HG03520 (cell line): ENCODE measurements at regions not wholly inside any gene's neighbourhood (a gene's known extent, or its start where the extent isn't known, plus 50 kb on each side); places are given as distances from the start of the nearest gene placed in this dataset.
"Not testable (repeated sequence)": the region's sequence is repeated elsewhere in the genome, so short reads cannot be mapped to it uniquely, and the experiment has no call there.

ENCODE experiments used
- ATAC-seq: cut with Tn5 transposase; IDR thresholded peaks from one replicate; pipeline ENCODE4 v1.9.1; 2021; ENCODE audit warnings: mild to moderate bottlenecking, moderate library complexity; ENCODE audit not compliant: unreplicated experiment

DNA sequence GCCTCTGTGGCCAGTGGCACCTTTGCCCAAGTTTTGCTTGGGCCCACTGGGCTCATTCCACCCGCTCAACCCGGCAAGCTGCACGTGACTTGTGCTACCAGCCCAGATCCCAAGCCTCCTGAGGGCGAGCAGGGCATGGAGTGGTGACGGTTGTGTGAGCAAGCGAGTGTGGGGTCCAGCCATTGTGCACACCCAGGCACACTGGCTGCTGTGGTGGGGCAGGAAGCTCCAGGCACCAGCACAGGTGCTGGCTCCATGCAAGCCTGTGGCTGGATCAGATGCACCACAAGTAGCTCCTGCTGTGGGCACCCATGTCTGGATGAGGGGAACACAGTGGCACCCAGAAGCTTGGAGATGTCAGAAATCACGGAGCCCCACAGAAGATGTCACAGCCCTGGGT is 557.0 kb upstream of the GNPDA2 start:
- ATAC-seq, result no peak

DNA sequence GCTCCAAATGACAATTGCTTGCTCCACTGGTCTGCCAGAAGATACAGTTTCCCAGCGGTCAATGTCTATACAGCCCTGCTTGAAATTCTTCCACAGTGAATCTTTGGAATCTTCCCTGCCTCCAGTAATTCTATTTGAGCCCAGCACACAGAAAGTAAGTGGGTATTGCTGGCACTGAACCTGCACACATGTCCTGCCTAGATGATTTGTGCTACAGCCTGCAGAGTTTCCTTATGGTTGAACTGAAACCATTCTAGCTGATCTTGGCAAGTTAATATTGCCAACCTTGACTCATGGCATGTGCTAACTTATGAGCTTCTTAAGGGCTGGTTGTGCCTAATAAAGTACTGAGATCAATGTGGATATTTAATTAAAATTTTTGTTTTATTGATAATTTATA is 553.8 kb upstream of the GNPDA2 start:
- ATAC-seq, result no peak

GRCh38 chr4:45275862-45276261 is 549.5 kb upstream of the GNPDA2 start:
- ATAC-seq, result no peak

DNA sequence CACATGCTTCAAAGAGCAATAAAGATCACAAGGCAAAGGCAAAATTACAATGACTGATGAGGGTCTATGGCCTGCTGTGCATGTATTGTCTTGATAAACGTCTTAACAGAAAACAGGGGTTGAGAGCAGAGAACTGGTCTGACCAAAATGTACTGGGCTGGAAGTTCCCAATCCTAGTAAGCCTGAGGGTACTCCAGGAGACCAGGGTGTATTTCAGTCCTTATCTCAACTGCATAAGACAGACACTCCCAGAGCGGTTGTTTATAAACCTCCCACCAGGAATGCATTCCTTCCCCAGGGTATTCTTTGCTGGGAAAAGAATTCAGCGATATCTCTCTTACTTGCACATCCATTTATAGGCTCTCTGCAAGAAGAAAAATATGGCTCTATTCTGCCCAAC is 521.8 kb upstream of the GNPDA2 start:
- not testable (repeated sequence) for ATAC-seq

GRCh38 chr4:45241976-45242375 is 515.6 kb upstream of the GNPDA2 start:
- no peak for ATAC-seq

- no peak for ATAC-seq
Observed at GRCh38 chr4:45229206-45229605, 502.9 kb upstream of the GNPDA2 start.

DNA sequence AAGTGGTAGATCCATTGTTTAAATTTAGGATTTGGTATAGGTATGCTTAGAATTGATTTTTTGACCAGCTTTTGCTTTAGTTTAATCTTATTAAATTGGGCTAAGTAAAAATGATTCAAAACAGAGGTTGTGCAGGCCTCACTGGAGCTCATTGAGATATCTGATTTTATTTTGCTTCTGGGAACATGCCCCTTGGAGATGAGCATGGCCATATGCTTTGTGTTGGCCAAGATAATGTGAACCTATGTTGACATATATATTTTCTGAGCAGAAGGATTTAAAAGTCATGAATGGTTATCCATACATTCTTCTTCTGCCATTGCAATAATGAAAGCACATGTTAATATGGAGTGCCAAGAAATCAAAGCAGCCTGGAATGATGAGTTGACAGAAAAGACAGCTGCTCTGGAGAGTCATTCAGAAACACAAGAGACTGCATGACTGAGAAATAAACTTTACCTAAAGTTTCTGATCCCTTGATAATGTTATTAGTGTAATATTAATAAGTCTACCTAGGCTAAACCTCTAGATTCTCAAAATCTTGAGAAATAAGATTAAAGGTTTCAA is 489.7 kb upstream of the GNPDA2 start:
- no peak for ATAC-seq

- not testable (repeated sequence) for ATAC-seq
Observed at GRCh38 chr4:45208476-45208875, 482.1 kb upstream of the GNPDA2 start.

- not testable (repeated sequence) for ATAC-seq
Observed at GRCh38 chr4:45207864-45208331, 481.5 kb upstream of the GNPDA2 start.

DNA sequence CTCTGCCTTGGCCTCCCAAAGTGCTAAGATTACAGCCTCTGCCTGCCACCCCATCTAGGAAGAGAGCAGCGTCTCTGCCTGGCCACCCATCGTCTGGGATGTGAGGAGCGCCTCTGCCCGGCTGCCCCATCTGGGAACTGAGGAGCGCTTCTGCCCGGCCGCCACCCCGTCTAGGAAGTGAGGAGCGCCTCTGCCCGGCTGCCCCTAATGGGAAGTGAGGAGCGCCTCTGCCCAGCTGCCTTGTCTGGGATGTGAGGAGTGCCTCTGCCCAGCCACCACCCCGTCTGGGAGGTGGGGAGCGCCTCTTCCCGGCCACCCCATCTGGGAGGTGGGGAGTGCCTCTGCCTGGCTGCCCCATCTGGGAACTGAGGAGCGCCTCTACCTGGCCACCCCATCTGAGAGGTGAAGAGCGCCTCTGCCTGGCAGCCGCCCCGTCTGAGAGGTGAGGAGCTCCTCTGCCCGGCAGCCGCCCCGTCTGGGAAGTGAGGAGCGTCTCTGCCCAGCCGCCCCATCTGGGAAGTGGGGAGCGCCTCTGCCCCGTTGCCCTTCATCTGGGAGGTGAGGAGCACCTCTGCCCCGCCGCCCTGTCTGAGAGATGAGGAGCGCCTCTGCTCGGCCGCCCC is 481.0 kb upstream of the GNPDA2 start:
- not testable (repeated sequence) for ATAC-seq

GRCh38 chr4:45199736-45200135 is 473.4 kb upstream of the GNPDA2 start:
- ATAC-seq, result no peak

DNA sequence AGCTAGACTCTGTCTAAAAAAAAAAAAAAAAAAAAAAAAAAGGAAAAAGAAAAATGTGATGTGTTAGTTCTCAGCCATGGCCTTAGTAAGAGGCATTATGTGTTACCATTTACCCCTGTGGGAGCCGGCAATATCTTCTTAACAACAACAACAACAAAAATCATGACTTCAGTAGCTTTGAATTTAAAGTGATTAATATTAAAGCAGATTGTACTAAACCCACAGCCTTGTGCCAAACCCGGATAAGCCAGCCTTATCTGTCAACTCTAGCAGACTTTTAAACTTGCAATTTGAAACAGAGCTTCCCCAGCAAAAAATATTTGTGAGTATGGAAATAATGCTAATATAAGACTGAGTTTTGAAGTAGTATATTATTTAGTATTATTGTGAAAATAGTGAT is 462.1 kb upstream of the GNPDA2 start:
- ATAC-seq, result no peak

DNA sequence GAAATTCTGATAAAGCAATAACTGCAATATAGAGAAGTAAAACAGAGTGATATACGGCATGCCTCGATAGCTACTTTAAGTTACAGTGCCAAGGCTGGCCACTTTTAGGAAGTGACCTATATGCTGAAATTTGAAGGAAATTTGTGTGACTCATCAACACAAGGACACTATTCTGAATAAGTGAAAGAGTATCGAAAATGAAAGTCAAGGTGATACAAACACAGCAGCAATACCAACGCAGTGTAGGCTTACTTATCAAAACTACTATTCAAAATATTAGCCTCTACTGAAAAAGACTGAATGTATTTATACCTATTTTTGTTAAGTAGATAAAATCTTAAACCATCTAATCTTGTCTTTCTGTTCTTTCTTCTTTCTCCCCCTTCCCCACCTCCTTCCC is 459.9 kb upstream of the GNPDA2 start:
- ATAC-seq, result no peak

DNA sequence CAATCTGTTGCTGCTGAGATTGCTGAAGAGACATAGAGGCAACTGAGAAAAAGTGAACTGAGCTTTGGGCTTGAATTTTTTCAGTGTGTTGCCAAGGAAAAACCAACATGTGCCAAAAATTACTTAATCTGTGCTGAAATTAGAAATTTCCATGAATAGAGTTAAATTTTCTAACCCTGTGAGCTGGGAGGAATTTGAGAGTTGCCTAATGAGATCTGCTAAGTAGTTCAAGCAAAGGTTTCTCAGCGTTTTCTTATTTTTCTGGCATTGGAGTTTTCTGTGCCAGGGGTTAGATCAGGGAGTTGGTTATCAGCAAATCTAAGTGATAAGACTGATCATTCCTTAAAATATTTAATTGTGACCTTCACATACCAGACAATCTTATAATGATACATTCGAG is 457.5 kb upstream of the GNPDA2 start:
- ATAC-seq, result no peak

- no peak for ATAC-seq
Observed at GRCh38 chr4:45172636-45173035, 446.3 kb upstream of the GNPDA2 start.

DNA sequence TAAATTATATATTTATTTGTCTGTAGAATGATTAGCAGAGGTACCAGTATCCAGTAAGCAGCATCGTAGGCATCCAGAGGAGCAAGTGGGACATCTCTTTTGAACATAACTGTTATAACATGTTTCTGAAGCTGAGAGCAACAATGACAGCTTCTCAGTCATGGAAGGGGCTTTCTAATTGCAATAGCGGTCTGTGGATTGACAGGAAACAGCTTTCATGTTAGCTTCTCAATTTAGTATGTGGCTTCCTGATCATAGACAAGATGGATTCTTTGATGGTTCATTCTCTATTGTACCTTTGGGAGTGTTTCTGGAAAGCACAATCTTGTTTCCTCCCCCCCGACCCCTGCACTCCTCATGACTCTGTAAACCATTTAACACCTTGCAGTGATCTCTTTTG is 434.6 kb upstream of the GNPDA2 start:
- no peak for ATAC-seq

GRCh38 chr4:45155081-45155777 is 428.9 kb upstream of the GNPDA2 start:
- no peak for ATAC-seq

- ATAC-seq, result no peak
Observed at GRCh38 chr4:45147866-45148265, 421.5 kb upstream of the GNPDA2 start.

DNA sequence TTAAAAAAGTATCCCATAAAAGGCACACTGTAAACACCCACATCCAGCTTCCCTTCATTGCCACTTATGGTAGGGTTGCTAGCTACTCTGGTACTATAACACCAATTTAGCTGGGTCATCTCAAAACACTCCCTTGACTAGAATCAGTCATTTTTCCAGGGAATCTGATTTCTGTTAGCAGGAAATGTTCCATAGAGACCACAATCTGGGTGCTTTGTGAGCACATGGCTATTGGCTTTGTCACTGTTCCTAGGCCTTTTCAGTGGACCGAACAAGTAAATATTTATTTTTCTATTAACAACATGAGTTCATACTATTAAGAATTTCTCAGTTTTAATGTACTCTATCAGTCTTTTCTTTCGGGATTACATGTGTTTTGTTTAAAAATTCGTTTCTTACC is 404.7 kb upstream of the GNPDA2 start:
- no peak for ATAC-seq

DNA sequence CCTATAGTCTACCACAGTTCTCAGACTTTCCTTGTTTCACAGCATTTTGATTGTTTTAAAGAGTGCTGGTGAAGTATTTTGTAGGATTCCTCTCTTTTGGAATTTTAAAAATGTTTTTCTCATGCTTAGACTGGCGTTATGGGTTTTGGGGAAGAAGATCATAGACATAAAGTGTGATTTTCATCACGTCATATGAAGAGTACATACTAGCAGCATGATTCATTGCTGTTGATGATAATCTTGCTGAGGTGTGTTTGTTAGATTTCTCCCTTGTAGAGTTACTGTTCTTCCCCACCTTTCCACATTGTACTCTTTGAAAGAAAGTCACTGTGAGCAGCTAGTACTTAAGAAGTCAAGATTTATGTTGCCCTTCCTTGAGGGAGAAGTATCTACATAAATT is 396.1 kb upstream of the GNPDA2 start:
- ATAC-seq, result no peak

DNA sequence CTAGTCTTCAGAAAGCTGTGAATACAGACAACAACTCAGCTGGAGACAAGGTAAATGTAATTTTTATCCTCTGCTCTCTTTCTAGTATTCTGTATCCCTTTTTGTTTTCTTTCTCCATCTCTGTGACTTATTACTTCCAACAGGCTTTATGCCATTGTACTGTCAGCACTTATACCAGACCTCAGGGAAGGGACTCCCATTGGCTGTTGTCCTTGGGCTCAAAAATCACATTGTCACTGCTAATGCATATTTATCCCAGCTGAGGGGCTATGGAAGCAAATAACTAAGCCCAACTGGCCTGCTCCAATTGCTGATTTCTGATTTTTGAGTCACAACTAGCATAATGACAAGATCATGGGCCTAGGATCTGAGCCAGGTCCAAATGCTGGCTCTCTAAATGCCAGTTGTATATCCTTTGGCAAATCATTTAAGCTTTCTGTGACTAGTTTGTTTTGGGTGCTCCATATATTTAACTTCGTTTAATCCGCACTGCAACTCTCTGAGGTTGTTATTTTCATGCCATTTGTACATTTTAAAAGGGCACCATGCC is 395.1 kb upstream of the GNPDA2 start:
- no peak for ATAC-seq

- ATAC-seq, result peak; percentile 82
Observed at GRCh38 chr4:45120163-45120562, 393.8 kb upstream of the GNPDA2 start.
